ENCODE measurements at regions not wholly inside any gene's neighbourhood (a gene's known extent, or its start where the extent isn't known, plus 50 kb on each side); places are given as distances from the start of the nearest gene placed in this dataset.

DNA sequence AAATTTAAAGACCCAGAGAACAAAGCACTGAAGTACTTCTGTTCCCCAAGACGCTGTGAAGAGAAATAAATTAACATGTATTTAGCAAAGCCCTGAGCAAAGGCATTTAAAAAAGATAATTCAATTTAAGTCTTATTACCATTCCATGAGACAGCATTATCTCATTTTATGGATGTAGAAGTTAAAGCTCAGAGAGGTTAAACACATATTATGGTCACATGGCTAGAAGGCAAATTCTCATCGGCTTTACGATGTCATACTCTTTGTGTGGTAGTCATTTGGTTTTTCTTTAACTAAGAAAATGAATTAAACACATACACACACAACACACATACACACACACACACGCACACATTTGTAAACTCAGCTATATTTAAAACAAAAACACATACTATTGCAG lies 262.7 kb downstream of the HS3ST1 start:
- H3K36me3 ChIP-seq (ENCODE audit: insufficient read depth, low read length): peaks cover 34% of the 10 kb centered on the region; the same call in 1 of the 2 replicates
- H3F3A ChIP-seq (ENCODE audit: low read depth): no peaks in the 10 kb centered on the region
- H3K27me3 ChIP-seq (ENCODE audit: insufficient read depth, low read length, poor library complexity, severe bottlenecking): no peaks in the 10 kb centered on the region
- H4K20me1 ChIP-seq (ENCODE audit: insufficient read depth, low read length, poor library complexity, severe bottlenecking): no peaks in the 10 kb centered on the region
- TF ChIP-seq EZH2phosphoT487 (IDR thresholded peaks at IDR 0.05; ENCODE audit: borderline replicate concordance): no peak
- TF ChIP-seq, protein P1, sequence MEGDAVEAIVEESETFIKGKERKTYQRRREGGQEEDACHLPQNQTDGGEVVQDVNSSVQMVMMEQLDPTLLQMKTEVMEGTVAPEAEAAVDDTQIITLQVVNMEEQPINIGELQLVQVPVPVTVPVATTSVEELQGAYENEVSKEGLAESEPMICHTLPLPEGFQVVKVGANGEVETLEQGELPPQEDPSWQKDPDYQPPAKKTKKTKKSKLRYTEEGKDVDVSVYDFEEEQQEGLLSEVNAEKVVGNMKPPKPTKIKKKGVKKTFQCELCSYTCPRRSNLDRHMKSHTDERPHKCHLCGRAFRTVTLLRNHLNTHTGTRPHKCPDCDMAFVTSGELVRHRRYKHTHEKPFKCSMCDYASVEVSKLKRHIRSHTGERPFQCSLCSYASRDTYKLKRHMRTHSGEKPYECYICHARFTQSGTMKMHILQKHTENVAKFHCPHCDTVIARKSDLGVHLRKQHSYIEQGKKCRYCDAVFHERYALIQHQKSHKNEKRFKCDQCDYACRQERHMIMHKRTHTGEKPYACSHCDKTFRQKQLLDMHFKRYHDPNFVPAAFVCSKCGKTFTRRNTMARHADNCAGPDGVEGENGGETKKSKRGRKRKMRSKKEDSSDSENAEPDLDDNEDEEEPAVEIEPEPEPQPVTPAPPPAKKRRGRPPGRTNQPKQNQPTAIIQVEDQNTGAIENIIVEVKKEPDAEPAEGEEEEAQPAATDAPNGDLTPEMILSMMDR (conservative IDR thresholded peaks at IDR 0.05; ENCODE audit: low read length): no peak
- no peaks in the 10 kb centered on the region for H3K79me2 ChIP-seq (ENCODE audit: insufficient read depth, low read length)
- no peak overlapping the region for H2AFZ ChIP-seq (ENCODE audit: low read length)
- no peaks in the 10 kb centered on the region for H3K4me1 ChIP-seq (ENCODE audit: insufficient read depth, low read length, poor library complexity, severe bottlenecking)
- H3K4me3 ChIP-seq (ENCODE audit: low read length, poor library complexity, severe bottlenecking): no peak overlapping the region
- no peak overlapping the region for H3K4me2 ChIP-seq (ENCODE audit: low read depth, low read length, poor library complexity, severe bottlenecking)
- H3K9ac ChIP-seq (ENCODE audit: low read depth, low read length, poor library complexity, severe bottlenecking): no peak overlapping the region
- no peaks in the 10 kb centered on the region for H3K9me2 ChIP-seq (replicated peaks; ENCODE audit: low read depth, low read length)
- no peaks in the 10 kb centered on the region for H3K9me3 ChIP-seq (ENCODE audit: insufficient read depth, low read depth, low read length)

DNA sequence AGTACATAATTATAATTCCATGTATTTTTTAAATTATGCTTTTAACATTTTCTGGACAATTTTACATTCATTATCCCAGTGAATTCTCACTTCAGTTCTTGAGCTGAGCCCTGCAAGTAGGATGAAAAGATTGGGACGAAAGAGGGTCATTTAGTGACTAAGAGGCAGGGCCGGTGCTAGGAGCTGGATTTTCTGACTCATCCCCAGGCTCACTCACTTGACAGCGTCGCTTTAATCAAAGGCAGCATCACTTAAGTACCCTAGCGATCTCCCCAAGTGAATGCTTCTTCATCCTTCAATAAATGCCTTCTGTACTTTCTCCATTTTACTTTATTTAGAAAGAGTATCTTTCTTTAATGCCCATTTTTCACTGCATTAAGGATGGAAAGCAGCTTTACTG lies 263.6 kb downstream of the HS3ST1 start:
- H3K9me3 ChIP-seq (ENCODE audit: insufficient read depth, low read depth, low read length): no peaks in the 10 kb centered on the region
- no peak overlapping the region for H3K4me2 ChIP-seq (ENCODE audit: low read depth, low read length, poor library complexity, severe bottlenecking)
- no peaks in the 10 kb centered on the region for H3K79me2 ChIP-seq (ENCODE audit: insufficient read depth, low read length)
- no peaks in the 10 kb centered on the region for H3K4me1 ChIP-seq (ENCODE audit: insufficient read depth, low read length, poor library complexity, severe bottlenecking)
- no peak for TF ChIP-seq EZH2phosphoT487 (IDR thresholded peaks at IDR 0.05; ENCODE audit: borderline replicate concordance)
- TF ChIP-seq, protein P1 (conservative IDR thresholded peaks at IDR 0.05; ENCODE audit: low read length): no peak
- no peak overlapping the region for H2AFZ ChIP-seq (ENCODE audit: low read length)
- H3K9me2 ChIP-seq (replicated peaks; ENCODE audit: low read depth, low read length): no peaks in the 10 kb centered on the region
- no peaks in the 10 kb centered on the region for H3K27me3 ChIP-seq (ENCODE audit: insufficient read depth, low read length, poor library complexity, severe bottlenecking)
- no peaks in the 10 kb centered on the region for H3F3A ChIP-seq (ENCODE audit: low read depth)
- H3K4me3 ChIP-seq (ENCODE audit: low read length, poor library complexity, severe bottlenecking): no peak overlapping the region
- peaks cover 34% of the 10 kb centered on the region; the same call in 1 of the 2 replicates for H3K36me3 ChIP-seq (ENCODE audit: insufficient read depth, low read length)
- H3K9ac ChIP-seq (ENCODE audit: low read depth, low read length, poor library complexity, severe bottlenecking): no peak overlapping the region
- H4K20me1 ChIP-seq (ENCODE audit: insufficient read depth, low read length, poor library complexity, severe bottlenecking): no peaks in the 10 kb centered on the region

DNA sequence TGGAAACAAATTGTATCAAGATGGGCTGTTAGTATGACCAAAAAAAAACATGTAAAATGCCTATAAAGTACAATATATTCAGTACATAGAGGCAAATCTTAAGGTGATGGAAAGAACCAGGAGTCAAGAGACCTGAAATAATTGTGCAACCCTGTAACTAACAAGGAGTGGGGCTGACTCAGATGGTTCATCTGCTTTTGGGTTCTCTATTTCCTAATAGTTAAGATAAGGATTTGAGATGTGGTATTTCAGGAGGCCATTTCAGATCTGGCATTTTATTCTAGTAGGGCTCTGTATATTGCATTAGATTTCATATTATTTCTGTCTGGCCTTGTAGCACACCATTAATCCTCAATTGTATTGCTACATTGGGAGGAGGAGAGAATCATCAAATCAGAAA lies 268.4 kb downstream of the HS3ST1 start:
- TF ChIP-seq, protein P1 (conservative IDR thresholded peaks at IDR 0.05; ENCODE audit: low read length): no peak
- TF ChIP-seq EZH2phosphoT487 (IDR thresholded peaks at IDR 0.05; ENCODE audit: borderline replicate concordance): no peak
- H3K36me3 ChIP-seq (ENCODE audit: insufficient read depth, low read length): peaks cover 15% of the 10 kb centered on the region; the same call in 1 of the 2 replicates

More for the DNA sequence above, 268.4 kb downstream of the HS3ST1 start:
- peaks cover 12% of the 10 kb centered on the region for H3K4me1 ChIP-seq (ENCODE audit: insufficient read depth, low read length, poor library complexity, severe bottlenecking)
- H4K20me1 ChIP-seq (ENCODE audit: insufficient read depth, low read length, poor library complexity, severe bottlenecking): no peaks in the 10 kb centered on the region
- no peaks in the 10 kb centered on the region for H3K9me3 ChIP-seq (ENCODE audit: insufficient read depth, low read depth, low read length)
- no peaks in the 10 kb centered on the region for H3F3A ChIP-seq (ENCODE audit: low read depth)
- no peak overlapping the region for H2AFZ ChIP-seq (ENCODE audit: low read length)
- no peak overlapping the region for H3K4me2 ChIP-seq (ENCODE audit: low read depth, low read length, poor library complexity, severe bottlenecking)
- H3K4me3 ChIP-seq (ENCODE audit: low read length, poor library complexity, severe bottlenecking): no peak overlapping the region
- H3K79me2 ChIP-seq (ENCODE audit: insufficient read depth, low read length): no peaks in the 10 kb centered on the region
- no peaks in the 10 kb centered on the region for H3K27me3 ChIP-seq (ENCODE audit: insufficient read depth, low read length, poor library complexity, severe bottlenecking)
- no peak overlapping the region for H3K9ac ChIP-seq (ENCODE audit: low read depth, low read length, poor library complexity, severe bottlenecking)
- no peaks in the 10 kb centered on the region for H3K9me2 ChIP-seq (replicated peaks; ENCODE audit: low read depth, low read length)

All from Loucy (cell line).